ENCODE measurements at regions not wholly inside any gene's neighbourhood (a gene's known extent, or its start where the extent isn't known, plus 50 kb on each side); places are given as distances from the start of the nearest gene placed in this dataset.

- DNase-seq (ENCODE audit: low spot score), result no peak
Measured at GRCh38 chr11:15699978-15700377, 585.3 kb downstream of the INSC start.

DNA sequence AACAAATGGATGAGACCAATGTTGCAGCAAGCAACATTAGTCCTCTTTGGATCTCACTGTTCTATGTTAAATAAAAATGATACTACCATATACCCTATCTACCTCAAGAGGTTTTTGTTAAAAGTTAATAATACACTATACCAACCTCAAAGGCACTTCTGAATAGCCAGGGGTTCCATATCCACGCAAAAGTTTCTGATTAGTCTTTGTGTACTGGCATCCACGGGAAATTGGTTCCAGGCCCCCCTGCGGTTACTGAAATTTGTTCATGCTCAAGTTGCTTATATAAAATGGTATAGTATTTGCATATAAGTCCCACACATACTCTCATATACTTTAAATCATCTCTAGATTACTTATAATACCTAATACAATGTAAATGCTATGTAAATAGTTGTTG is 585.7 kb downstream of the INSC start:
- no peak for DNase-seq (ENCODE audit: low spot score)

GRCh38 chr11:15704064-15704463 is 589.3 kb downstream of the INSC start:
- DNase-seq (ENCODE audit: low spot score), result no peak

- no peak for DNase-seq (ENCODE audit: low spot score)
Measured at GRCh38 chr11:15704556-15704955, 589.8 kb downstream of the INSC start.

DNA sequence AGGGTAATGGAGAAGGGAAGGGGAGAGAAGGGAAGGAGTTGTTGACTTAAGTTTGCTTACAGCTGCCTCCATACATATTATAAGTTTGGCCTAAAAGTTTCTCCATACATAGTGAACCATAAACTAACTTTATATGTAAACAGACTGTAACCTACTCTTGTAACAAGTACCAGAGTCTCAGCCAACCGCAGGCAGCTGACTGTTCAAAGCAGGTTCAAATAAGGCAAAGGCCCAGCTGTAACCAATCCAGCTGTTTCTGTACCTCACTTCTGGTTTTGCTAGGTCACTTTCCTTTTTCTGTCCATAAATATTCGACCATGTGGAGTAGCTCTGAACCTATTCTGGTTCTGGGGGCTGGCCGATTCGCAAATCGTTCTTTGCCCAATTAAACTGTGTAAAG is 591.2 kb downstream of the INSC start:
- DNase-seq (ENCODE audit: low spot score), result no peak

DNA sequence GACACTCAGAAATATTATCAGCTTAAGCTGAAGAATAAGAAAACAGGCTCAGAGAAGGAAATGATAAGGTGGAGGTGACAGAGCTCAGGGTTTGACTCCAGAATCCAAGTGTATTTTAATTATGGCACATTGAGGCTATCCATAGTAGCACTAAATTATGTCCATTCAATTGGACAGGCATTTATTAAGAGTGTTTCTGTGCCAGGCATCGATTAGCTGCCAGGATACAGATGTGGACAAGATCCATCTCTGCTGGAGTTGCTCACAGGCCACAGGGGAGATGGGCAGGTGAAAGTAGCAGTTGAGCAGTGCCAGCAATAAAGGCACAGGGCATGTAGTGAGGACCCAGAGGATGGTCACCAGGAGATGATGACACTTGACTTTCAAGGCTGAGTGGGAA is 592.5 kb downstream of the INSC start:
- no peak for DNase-seq (ENCODE audit: low spot score)

GRCh38 chr11:15707971-15708370 is 593.2 kb downstream of the INSC start:
- DNase-seq (ENCODE audit: low spot score), result no peak

GRCh38 chr11:15710580-15711275 is 596.0 kb downstream of the INSC start:
- no peak for DNase-seq (ENCODE audit: low spot score)

GRCh38 chr11:15711311-15711710 is 596.6 kb downstream of the INSC start:
- DNase-seq (ENCODE audit: low spot score), result no peak

DNA sequence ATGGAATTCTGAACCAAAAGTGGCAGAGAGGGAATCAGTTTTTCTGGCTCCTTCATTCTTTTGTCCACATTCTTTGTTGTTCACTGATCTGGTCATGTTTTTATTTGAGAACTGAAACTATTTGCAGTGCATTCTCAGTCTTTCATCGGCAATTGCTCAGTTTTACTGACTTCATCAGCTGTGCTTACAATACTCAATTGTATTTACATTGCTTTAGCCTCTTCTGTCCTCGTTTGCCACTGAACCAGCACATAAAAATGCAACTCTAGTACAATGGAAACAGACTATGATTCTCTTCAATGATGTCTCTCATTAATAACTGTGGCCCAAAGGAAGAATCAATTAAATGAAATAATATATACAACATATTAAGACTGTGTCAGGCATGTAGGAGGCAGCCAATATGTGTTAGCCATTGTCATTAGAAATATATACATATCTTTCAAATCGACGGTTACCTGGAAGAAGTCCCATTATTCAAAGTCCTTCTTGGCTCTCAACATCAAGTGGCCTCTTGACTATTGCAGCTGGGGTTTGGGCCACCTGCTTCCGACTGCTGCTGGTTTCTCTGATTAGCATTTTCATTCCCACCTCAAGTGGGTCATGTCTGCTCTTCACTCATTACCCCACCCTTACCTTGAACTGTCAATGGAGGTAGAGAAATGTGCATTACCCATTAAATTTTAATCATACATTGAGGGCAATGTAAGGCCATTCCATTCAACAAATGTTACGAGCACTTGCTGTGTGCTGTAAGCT is 600.1 kb downstream of the INSC start:
- no peak for DNase-seq (ENCODE audit: low spot score)

DNA sequence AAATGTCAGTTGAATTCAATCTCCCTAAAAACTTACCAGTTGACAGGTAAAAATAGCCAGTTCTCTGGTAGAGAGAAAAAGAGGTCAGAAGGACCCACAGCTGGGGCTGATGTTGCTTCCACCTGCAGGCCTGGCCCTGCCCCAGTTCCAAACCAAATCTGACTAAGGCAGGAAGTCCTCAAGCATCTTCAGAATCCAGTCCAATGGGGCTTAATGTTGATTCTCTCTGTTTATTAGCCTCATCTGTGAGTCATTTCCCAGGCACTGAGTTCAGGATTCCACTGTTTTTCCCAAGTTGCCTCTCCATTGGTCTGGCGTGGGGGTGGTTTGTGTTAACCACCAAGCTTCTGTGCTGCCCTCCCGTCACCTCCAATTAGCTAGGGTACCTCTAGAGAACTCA is 601.8 kb downstream of the INSC start:
- DNase-seq (ENCODE audit: low spot score), result no peak

- no peak for DNase-seq (ENCODE audit: low spot score)
Measured at GRCh38 chr11:15720460-15720859, 605.7 kb downstream of the INSC start.

GRCh38 chr11:15723966-15724365 is 609.2 kb downstream of the INSC start:
- DNase-seq (ENCODE audit: low spot score), result no peak

DNA sequence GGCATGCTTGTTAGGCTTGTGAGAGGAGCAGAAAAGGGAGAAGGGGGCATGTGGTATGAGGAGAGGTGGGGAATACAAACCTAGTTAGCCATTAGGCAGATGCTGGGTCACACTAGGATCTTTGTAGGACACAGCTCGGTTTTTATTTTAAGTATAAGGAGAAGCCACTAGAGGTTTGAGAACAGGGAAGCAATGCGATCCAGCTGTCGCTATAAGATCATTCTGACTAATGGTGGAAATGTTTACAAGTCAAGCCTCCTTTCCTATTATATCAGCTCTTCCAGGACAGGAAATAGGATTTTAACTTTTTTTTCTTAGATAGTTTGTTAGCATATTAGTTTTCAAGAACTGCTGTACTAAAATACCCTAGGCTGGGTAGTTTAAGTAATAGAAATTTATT is 609.9 kb downstream of the INSC start:
- DNase-seq (ENCODE audit: low spot score), result no peak

DNA sequence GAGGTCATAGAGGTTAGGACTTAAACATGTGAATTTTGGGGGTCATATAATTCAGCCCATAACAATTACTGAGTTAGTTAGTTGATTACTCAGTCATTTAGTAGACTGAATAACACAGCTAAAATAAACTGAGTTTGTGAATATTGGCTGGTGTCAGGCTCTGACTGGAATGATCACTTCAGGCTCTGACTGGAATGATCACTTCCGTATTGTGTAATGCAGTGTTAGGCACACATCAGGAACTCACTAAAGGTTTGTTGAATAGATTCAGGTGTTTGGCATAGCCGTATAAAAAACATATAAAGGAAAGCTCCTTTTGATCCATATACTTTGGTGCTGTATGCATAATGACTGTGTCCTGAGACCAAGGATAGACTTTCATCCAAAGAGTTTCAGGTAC is 610.5 kb downstream of the INSC start:
- no peak for DNase-seq (ENCODE audit: low spot score)

DNA sequence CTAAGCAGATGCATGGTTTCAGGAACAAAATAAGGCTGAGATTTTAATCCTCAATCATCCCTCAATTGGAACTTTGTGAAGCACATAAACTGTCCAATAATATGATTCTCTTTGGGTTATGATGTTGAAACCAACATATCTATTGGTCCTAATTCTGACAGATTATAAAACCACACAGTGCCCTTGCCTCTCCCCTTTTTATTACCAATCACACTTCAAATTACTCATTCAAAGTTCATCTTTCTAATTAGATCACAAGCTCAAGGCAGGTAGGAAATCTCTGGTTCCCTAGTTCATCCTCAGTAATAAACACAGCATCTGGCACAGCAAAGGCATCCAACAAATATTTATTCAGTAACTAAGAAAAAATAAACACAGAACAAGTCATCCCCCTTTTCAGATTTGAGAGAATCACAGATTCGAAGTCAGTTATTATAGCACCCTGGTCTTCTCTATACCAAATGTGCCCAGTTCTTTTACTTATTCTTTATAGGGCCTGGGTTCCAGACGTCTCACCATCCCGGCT is 611.6 kb downstream of the INSC start:
- no peak for DNase-seq (ENCODE audit: low spot score)

DNA sequence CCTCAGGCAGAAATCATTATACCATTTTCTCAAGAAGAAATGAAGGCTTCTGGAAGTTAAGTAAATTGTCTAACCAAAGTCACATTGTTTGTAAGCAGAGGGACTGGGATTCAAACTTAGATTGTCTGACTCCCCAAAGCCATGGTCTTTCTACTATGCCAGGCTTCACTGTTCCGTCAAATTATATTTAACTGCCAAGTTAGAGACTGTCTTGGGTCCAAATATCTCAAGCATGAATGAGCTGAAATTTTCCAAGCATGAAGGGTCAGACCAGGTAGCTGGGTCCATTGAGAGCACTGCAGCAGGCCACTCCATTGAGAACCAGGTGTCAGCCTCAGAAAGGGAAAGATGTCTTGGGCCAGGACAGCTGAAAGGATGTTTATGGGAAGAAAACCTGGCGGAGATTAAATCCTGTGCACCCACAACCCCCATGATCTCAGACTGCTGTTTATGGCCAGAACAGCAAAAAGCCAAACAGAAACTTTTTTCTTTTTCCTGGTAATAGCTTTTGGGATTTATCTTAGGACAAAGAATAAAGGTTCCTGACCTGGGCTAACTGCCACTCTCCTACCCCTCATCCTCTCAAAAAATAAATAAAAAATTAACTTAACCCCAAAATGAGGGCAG is 612.3 kb downstream of the INSC start:
- DNase-seq (ENCODE audit: low spot score), result no peak

- DNase-seq (ENCODE audit: low spot score), result no peak
Measured at GRCh38 chr11:15727520-15727914, 612.8 kb downstream of the INSC start.

GRCh38 chr11:15728207-15728606 is 613.5 kb downstream of the INSC start:
- no peak for DNase-seq (ENCODE audit: low spot score)

DNA sequence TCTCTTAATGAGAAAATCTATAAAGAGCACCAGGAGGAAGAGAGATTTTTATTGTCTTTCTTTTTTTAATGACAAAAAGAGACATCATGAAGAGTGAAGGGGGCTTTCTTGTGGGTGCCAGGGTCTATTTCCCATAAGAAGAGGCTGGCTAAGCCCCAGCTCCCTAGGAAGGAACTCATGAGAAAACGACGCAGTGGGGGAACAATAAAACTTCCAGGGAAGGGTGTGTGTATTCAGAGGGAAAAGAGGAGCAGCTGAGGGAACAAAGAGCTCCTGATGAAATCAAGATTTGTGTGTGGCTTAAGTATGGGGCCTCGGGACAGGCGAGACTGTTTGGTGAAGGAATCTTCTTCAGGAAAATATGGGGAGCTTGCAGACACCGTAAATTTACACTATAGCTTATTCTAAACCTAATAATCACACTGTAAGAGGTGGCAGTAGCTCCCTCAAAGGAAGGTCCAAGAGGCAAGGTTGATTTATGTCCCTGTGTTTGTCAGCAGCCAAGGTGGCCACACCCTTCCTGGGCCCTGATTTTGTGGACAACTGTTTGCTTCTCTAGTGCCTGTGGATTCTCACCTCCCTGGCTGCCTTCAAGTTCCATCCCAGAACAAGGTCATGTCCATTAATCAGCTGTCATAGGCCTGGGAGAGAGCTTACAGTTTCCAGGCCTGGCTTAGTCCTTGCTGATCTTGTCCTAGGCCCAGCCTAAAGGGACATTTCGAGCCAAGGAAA is 615.7 kb downstream of the INSC start:
- no peak for DNase-seq (ENCODE audit: low spot score)

DNA sequence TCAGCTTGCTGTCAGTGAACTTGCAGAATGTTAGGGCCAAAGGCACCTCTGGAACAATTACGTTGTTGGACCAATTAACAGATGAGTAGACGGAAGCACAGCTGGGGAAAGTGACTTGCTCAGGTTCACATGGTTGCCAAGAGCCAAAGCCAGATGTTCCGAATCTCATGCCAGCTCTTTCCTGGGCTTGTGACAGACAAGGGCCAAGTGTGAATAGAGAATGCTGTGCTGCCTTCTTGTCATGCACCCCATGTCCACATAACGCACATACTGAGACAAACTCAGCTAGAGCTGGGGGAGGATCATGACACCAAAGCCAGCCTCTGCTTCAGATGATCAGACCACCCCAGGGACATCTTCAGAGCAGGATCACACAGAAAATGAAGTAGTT is 616.3 kb downstream of the INSC start:
- no peak for DNase-seq (ENCODE audit: low spot score)

DNA sequence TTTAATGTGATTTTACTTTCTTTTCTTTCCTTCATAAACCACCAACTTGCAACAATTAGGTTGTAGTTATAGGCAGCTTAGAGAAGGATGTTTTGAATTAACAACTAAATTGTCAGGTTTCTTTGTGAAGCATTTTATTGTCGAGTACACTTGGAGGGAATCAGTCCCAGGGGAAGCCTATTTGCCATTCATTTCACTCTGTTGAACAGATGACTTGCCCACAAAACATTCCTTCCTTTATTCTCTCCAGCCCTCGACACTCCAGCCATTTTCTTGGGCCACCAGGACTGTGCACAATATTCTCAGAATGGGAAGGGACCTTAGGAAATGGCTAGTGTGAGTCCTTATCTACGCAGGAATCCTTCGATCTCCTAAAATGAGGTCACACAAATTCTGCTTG is 620.6 kb downstream of the SOX6 start:
- DNase-seq (ENCODE audit: low spot score), result no peak

All from left forelimb (tissue), 1 donor.